Mesothelial cell of epicardium (in vitro differentiated cells): ENCODE measurements at regions not wholly inside any gene's neighbourhood (a gene's known extent, or its start where the extent isn't known, plus 50 kb on each side); places are given as distances from the start of the nearest gene placed in this dataset.

Experiments used
- DNase-seq, 2 experiments: peaks; one replicate each; pipeline ENCODE4 v3.0.0; 2021; ENCODE audit warnings: low spot score in 2 of 2; ENCODE audit not compliant: unreplicated experiment in 2 of 2
- H3K27ac Mint-ChIP-seq: 2 replicates; pipeline ENCODE4 v1.8.0; 2021; ENCODE audit warnings: mixed read lengths
- H3K27me3 Mint-ChIP-seq: 2 replicates; pipeline ENCODE4 v1.8.0; 2021; ENCODE audit warnings: low read depth, mixed read lengths
- H3K36me3 Mint-ChIP-seq: 2 replicates; pipeline ENCODE4 v1.8.0; 2021; ENCODE audit warnings: mixed read lengths
- H3K4me1 Mint-ChIP-seq: 2 replicates; pipeline ENCODE4 v1.8.0; 2021; ENCODE audit warnings: mixed read lengths
- H3K4me3 Mint-ChIP-seq: 2 replicates; pipeline ENCODE4 v1.8.0; 2021; ENCODE audit warnings: mild to moderate bottlenecking, moderate library complexity, mixed read lengths
- H3K9me3 Mint-ChIP-seq: 2 replicates; pipeline ENCODE4 v1.8.0; 2021; ENCODE audit warnings: mixed read lengths
- CTCF ChIP-seq: fragments of 200-600 bp; sonication (generic); IDR thresholded peaks from one replicate; pipeline ENCODE4 v1.5.0; 2021; ENCODE audit warnings: antibody characterized with exemption; ENCODE audit not compliant: unreplicated experiment

GRCh38 chr5:89520771-89521170, 637.8 kb upstream of the MEF2C start:
- no peak for TF ChIP-seq CTCF
- H3K4me1 Mint-ChIP-seq = peaks cover under 1% of the 10 kb centered on the region
- peaks cover 15% of the 10 kb centered on the region for H3K9me3 Mint-ChIP-seq

GRCh38 chr5:89513299-89514044, 630.5 kb upstream of the MEF2C start:
- no peak for TF ChIP-seq CTCF
- Mint-ChIP-seq H3K27me3 (no peaks in the 10 kb centered on the region), H3K4me3 (no peak overlapping the region), H3K27ac (no peak overlapping the region), H3K4me1 (peaks cover 10% of the 10 kb centered on the region), H3K36me3 (no peaks in the 10 kb centered on the region), H3K9me3 (peaks cover under 1% of the 10 kb centered on the region)
- no peak for DNase-seq

More at GRCh38 chr5:89520771-89521170, 637.8 kb upstream of the MEF2C start:
- no peaks in the 10 kb centered on the region for H3K36me3 Mint-ChIP-seq
- no peaks in the 10 kb centered on the region for H3K27me3 Mint-ChIP-seq
- no peak overlapping the region for H3K27ac Mint-ChIP-seq
- DNase-seq = no peak
- H3K4me3 Mint-ChIP-seq = no peak overlapping the region

- Mint-ChIP-seq H3K27ac (no peak overlapping the region), H3K36me3 (no peaks in the 10 kb centered on the region), H3K27me3 (no peaks in the 10 kb centered on the region), H3K4me1 (no peaks in the 10 kb centered on the region), H3K9me3 (peaks cover 16% of the 10 kb centered on the region), H3K4me3 (no peak overlapping the region)
- DNase-seq = no peak
- TF ChIP-seq CTCF = no peak
These were observed 621.1 kb upstream of the MEF2C start for GRCh38 chr5:89504051-89504450.

DNA sequence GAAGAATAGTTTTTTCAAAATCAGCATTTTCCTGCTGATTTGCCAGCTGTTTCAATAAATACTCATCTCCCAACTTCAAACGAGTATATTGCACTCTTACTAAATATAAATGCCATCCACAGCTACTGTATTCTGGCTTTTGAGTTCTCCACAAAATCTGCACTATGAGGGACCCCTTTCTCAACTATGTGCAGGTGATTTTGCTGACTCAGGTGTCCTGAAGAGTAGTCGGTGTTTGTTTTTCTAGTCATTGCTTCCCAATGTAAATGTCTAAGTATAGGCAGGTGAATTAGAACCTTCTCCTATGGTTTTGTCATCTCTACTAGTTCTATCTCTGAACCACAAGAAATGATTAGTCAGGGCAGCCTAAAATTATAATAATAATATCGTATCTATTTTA, 616.8 kb upstream of the MEF2C start:
- Mint-ChIP-seq H3K27ac (no peak overlapping the region), H3K27me3 (no peaks in the 10 kb centered on the region), H3K9me3 (peaks cover 2% of the 10 kb centered on the region), H3K4me1 (no peaks in the 10 kb centered on the region), H3K4me3 (no peak overlapping the region), H3K36me3 (no peaks in the 10 kb centered on the region)
- no peak for DNase-seq
- TF ChIP-seq CTCF = no peak

GRCh38 chr5:89498699-89499098, 615.7 kb upstream of the MEF2C start:
- Mint-ChIP-seq H3K9me3 (no peaks in the 10 kb centered on the region), H3K4me1 (no peaks in the 10 kb centered on the region), H3K27ac (no peak overlapping the region), H3K4me3 (no peak overlapping the region), H3K36me3 (no peaks in the 10 kb centered on the region), H3K27me3 (no peaks in the 10 kb centered on the region)
- TF ChIP-seq CTCF = no peak
- no peak for DNase-seq
